GM23338 (cell line): ENCODE measurements at regions not wholly inside any gene's neighbourhood (a gene's known extent, or its start where the extent isn't known, plus 50 kb on each side); places are given as distances from the start of the nearest gene placed in this dataset.
"Not testable (repeated sequence)": the region's sequence is repeated elsewhere in the genome, so short reads cannot be mapped to it uniquely, and the experiment has no call there.

Experiments used
- ATAC-seq: fragments of 200-7000 bp; cut with Tn5 transposase; 3 replicates; pipeline ENCODE4 v1.9.1; 2020
- DNase-seq: peaks from one replicate; pipeline ENCODE4 v3.0.0-alpha.2; 2015; ENCODE audit warnings: low spot score
- H2AFZ ChIP-seq: fragments of 200-600 bp; sonication (generic); 2 replicates; pipeline ENCODE4 v1.8.0; 2016; ENCODE audit warnings: antibody characterized with exemption, mild to moderate bottlenecking, moderate library complexity
- H3F3A ChIP-seq: fragments of 200-600 bp; sonication (generic); replicated peaks from 2 replicates; pipeline ENCODE4 v1.8.0; 2017; ENCODE audit warnings: antibody characterized with exemption, mixed run types, low read depth
- H3K27ac ChIP-seq: fragments of 200-600 bp; sonication (generic); 2 replicates; pipeline ENCODE4 v1.6.1; 2016; ENCODE audit warnings: low read depth
- H3K27me3 ChIP-seq: fragments of 200-600 bp; sonication (generic); 2 replicates; pipeline ENCODE4 v1.8.0; 2016; ENCODE audit warnings: mild to moderate bottlenecking, mixed run types, moderate library complexity; ENCODE audit not compliant: insufficient read depth
- H3K36me3 ChIP-seq: fragments of 200-600 bp; sonication (generic); 2 replicates; pipeline ENCODE4 v1.8.0; 2016; ENCODE audit warnings: mild to moderate bottlenecking; ENCODE audit not compliant: insufficient read depth
- H3K4me1 ChIP-seq: fragments of 200-600 bp; sonication (generic); 2 replicates; pipeline ENCODE4 v1.8.0; 2016; ENCODE audit warnings: mild to moderate bottlenecking, moderate library complexity; ENCODE audit not compliant: insufficient read depth
- H3K4me2 ChIP-seq: fragments of 200-600 bp; sonication (generic); 2 replicates; pipeline ENCODE4 v1.7.1; 2017; ENCODE audit warnings: mixed run types
- H3K4me3 ChIP-seq: fragments of 200-600 bp; sonication (generic); 2 replicates; pipeline ENCODE4 v1.6.1; 2016; ENCODE audit warnings: mixed run types
- H3K79me2 ChIP-seq: fragments of 200-600 bp; sonication (generic); replicated peaks from 2 replicates; pipeline ENCODE4 v1.8.0; 2017; ENCODE audit warnings: mild to moderate bottlenecking; ENCODE audit not compliant: insufficient read depth
- H3K9me2 ChIP-seq: fragments of 200-600 bp; sonication (generic); 2 replicates; pipeline ENCODE4 v1.8.0; 2017; ENCODE audit not compliant: insufficient read depth
- H4K20me1 ChIP-seq: fragments of 200-600 bp; sonication (generic); replicated peaks from 2 replicates; pipeline ENCODE4 v1.8.0; 2017; ENCODE audit warnings: mild to moderate bottlenecking; ENCODE audit not compliant: insufficient read depth
- H3K27ac Mint-ChIP-seq: 2 replicates; pipeline ENCODE4 v1.8.0; 2020; ENCODE audit warnings: inconsistent platforms, mild to moderate bottlenecking, moderate library complexity, mixed read lengths
- H3K27me3 Mint-ChIP-seq: 3 replicates; pipeline ENCODE4 v1.8.0; 2022; ENCODE audit warnings: low read depth, mild to moderate bottlenecking, moderate library complexity, mixed read lengths, inconsistent platforms; ENCODE audit not compliant: insufficient read depth, poor library complexity
- H3K36me3 Mint-ChIP-seq: 3 replicates; pipeline ENCODE4 v1.8.0; 2021; ENCODE audit warnings: low read depth, mild to moderate bottlenecking, inconsistent platforms, moderate library complexity, mixed read lengths
- H3K4me1 Mint-ChIP-seq: 3 replicates; pipeline ENCODE4 v1.8.0; 2020; ENCODE audit warnings: mild to moderate bottlenecking, inconsistent platforms, mixed read lengths
- H3K4me3 Mint-ChIP-seq: 3 replicates; pipeline ENCODE4 v1.8.0; 2021; ENCODE audit warnings: moderate library complexity, mild to moderate bottlenecking, inconsistent platforms, mixed read lengths
- H3K9me3 Mint-ChIP-seq: 3 replicates; pipeline ENCODE4 v1.8.0; 2020; ENCODE audit warnings: moderate library complexity, mild to moderate bottlenecking, inconsistent platforms, mixed read lengths
- CTCF ChIP-seq, 2 experiments: fragments of 200-600 bp in 1 of 2; sonication (generic) in 1 of 2; conservative IDR thresholded peaks; 2 replicates each; pipeline versions ENCODE4 v1.5.1 to v1.6.1; 2016 to 2017; ENCODE audit warnings: antibody characterized with exemption in 2 of 2, low read depth in 2 of 2, mild to moderate bottlenecking in 2 of 2, moderate library complexity in 1 of 2
- NANOG ChIP-seq: IDR thresholded peaks from 2 replicates; pipeline ENCODE4 v1.6.1; 2016; ENCODE audit warnings: antibody characterized with exemption, borderline replicate concordance

GRCh38 chrX:90112365-90112764 lies 190.7 kb downstream of the TGIF2LX start:
- not testable (repeated sequence) for H3K27ac ChIP-seq, H3K9me2 ChIP-seq, H3K4me1 ChIP-seq, H4K20me1 ChIP-seq, H3K27me3 ChIP-seq, H3K4me1 Mint-ChIP-seq, H3K9me3 Mint-ChIP-seq, H3K36me3 Mint-ChIP-seq, H2AFZ ChIP-seq, H3K4me2 ChIP-seq, H3F3A ChIP-seq, H3K27me3 Mint-ChIP-seq, H3K27ac Mint-ChIP-seq, H3K36me3 ChIP-seq, H3K4me3 ChIP-seq, H3K4me3 Mint-ChIP-seq, DNase-seq, H3K79me2 ChIP-seq, ATAC-seq

GRCh38 chrX:90134947-90135346 lies 213.2 kb downstream of the TGIF2LX start:
- not testable (repeated sequence) for H3K27me3 Mint-ChIP-seq

GRCh38 chrX:90178976-90179375 lies 257.3 kb downstream of the TGIF2LX start:
- DNase-seq: peak; percentile 0
- ATAC-seq, H3K4me3 Mint-ChIP-seq, H3K79me2 ChIP-seq, H2AFZ ChIP-seq, H3K27ac Mint-ChIP-seq, H3K9me2 ChIP-seq, H3K4me1 Mint-ChIP-seq, H3K27ac ChIP-seq, H3K4me3 ChIP-seq, H3K36me3 ChIP-seq, H3K4me1 ChIP-seq, H3K36me3 Mint-ChIP-seq, H3F3A ChIP-seq, H3K27me3 ChIP-seq, H3K27me3 Mint-ChIP-seq, H4K20me1 ChIP-seq, H3K4me2 ChIP-seq, H3K9me3 Mint-ChIP-seq: not testable (repeated sequence)

More at GRCh38 chrX:90134947-90135346, 213.2 kb downstream of the TGIF2LX start:
- not testable (repeated sequence) for H4K20me1 ChIP-seq, H3K4me1 Mint-ChIP-seq, H3K4me3 ChIP-seq, H3K36me3 Mint-ChIP-seq, H3K27ac ChIP-seq, H2AFZ ChIP-seq, H3K36me3 ChIP-seq, ATAC-seq, H3K79me2 ChIP-seq, DNase-seq, H3K4me1 ChIP-seq, H3K4me2 ChIP-seq, H3K4me3 Mint-ChIP-seq, H3K27me3 ChIP-seq, H3K27ac Mint-ChIP-seq, H3K9me3 Mint-ChIP-seq, H3F3A ChIP-seq, H3K9me2 ChIP-seq

GRCh38 chrX:90189046-90189445 lies 267.3 kb downstream of the TGIF2LX start:
- not testable (repeated sequence) for H4K20me1 ChIP-seq, H3K36me3 ChIP-seq, H3K27me3 ChIP-seq, H3K4me1 ChIP-seq, H3K79me2 ChIP-seq, H2AFZ ChIP-seq, H3K4me1 Mint-ChIP-seq, H3F3A ChIP-seq, H3K27me3 Mint-ChIP-seq, H3K9me2 ChIP-seq
- peak; percentile 86 for TF ChIP-seq NANOG
- Mint-ChIP-seq H3K27ac (peak overlapping the region; percentile 90; the same call in 1 of the 2 replicates), H3K4me3 (peak overlapping the region; percentile 46; the same call in 2 of the 3 replicates), H3K9me3 (peaks cover 14% of the 10 kb centered on the region; the same call in 2 of the 3 replicates), H3K36me3 (peaks cover 25% of the 10 kb centered on the region)
- Histone ChIP-seq H3K27ac (peak overlapping the region; percentile 91), H3K4me3 (peak overlapping the region; percentile 34; the same call in 1 of the 2 replicates), H3K4me2 (peak overlapping the region; percentile 34; the same call in 1 of the 2 replicates)
- DNase-seq: peak; percentile 28
- peak; percentile 75 for ATAC-seq

GRCh38 chrX:90206840-90207239 lies 285.1 kb downstream of the TGIF2LX start:
- not testable (repeated sequence) for H3K4me1 ChIP-seq, H3K9me3 Mint-ChIP-seq, H3K4me3 Mint-ChIP-seq, H3K4me3 ChIP-seq, H3F3A ChIP-seq, H3K27ac ChIP-seq, H3K9me2 ChIP-seq, H3K27me3 ChIP-seq, DNase-seq, H3K36me3 Mint-ChIP-seq, H3K27me3 Mint-ChIP-seq, H3K4me2 ChIP-seq, H3K27ac Mint-ChIP-seq, H4K20me1 ChIP-seq, H3K4me1 Mint-ChIP-seq, ATAC-seq, H3K36me3 ChIP-seq, H2AFZ ChIP-seq, H3K79me2 ChIP-seq
- TF ChIP-seq CTCF (conservative IDR thresholded peaks at IDR 0.05; ENCODE audit: low read depth in 2 of 2): 0 out of 4 replicates have a peak, but pooled peaks of 1 of the 2 experiments have one; percentile 2
